Nephron (organoid): ENCODE measurements at regions not wholly inside any gene's neighbourhood (a gene's known extent, or its start where the extent isn't known, plus 50 kb on each side); places are given as distances from the start of the nearest gene placed in this dataset.

ENCODE experiments used
- H3K27ac Mint-ChIP-seq, 3 experiments: 2 replicates each; pipeline ENCODE4 v1.8.0; 2020; ENCODE audit warnings: mixed read lengths in 3 of 3, mild to moderate bottlenecking in 2 of 3, moderate library complexity in 1 of 3
- H3K27me3 Mint-ChIP-seq: 2 replicates; pipeline ENCODE4 v1.8.0; 2021; ENCODE audit warnings: low read depth, mild to moderate bottlenecking, moderate library complexity, mixed read lengths
- H3K36me3 Mint-ChIP-seq: 2 replicates; pipeline ENCODE4 v1.8.0; 2020; ENCODE audit warnings: low read depth, mixed read lengths
- H3K4me1 Mint-ChIP-seq: 2 replicates; pipeline ENCODE4 v1.8.0; 2020; ENCODE audit warnings: mixed read lengths
- H3K4me3 Mint-ChIP-seq, 3 experiments: 2 replicates each; pipeline ENCODE4 v1.8.0; 2020; ENCODE audit warnings: mild to moderate bottlenecking in 3 of 3, mixed read lengths in 3 of 3, moderate library complexity in 2 of 3
- H3K9me3 Mint-ChIP-seq: 2 replicates; pipeline ENCODE4 v1.8.0; 2020; ENCODE audit warnings: mixed read lengths
- CTCF ChIP-seq, 3 experiments: fragments of 200-600 bp; sonication (generic); IDR thresholded peaks; one replicate each; pipeline ENCODE4 v1.5.0; 2021; ENCODE audit warnings: antibody characterized with exemption in 3 of 3; ENCODE audit not compliant: unreplicated experiment in 3 of 3

- Mint-ChIP-seq H3K36me3 (no peaks in the 10 kb centered on the region), H3K9me3 (peaks cover 6% of the 10 kb centered on the region), H3K4me3 (no peak overlapping the region), H3K27me3 (no peaks in the 10 kb centered on the region), H3K4me1 (no peaks in the 10 kb centered on the region), H3K27ac (no peak overlapping the region)
- TF ChIP-seq CTCF (IDR thresholded peaks at IDR 0.05; ENCODE audit: unreplicated experiment in 3 of 3) = no peak
Observed at GRCh38 chr11:33585586-33586209, 114.9 kb downstream of the C11orf91 start.

- Mint-ChIP-seq H3K9me3 (no peaks in the 10 kb centered on the region), H3K4me1 (no peaks in the 10 kb centered on the region), H3K27me3 (no peaks in the 10 kb centered on the region), H3K27ac (no peak overlapping the region), H3K4me3 (no peak overlapping the region), H3K36me3 (no peaks in the 10 kb centered on the region)
- no peak for TF ChIP-seq CTCF (IDR thresholded peaks at IDR 0.05; ENCODE audit: unreplicated experiment in 3 of 3)
Observed at GRCh38 chr11:33582636-33583325, 117.8 kb downstream of the C11orf91 start.

GRCh38 chr11:33579101-33579500 is 121.5 kb downstream of the C11orf91 start:
- H3K27ac Mint-ChIP-seq = no peak overlapping the region
- TF ChIP-seq CTCF (IDR thresholded peaks at IDR 0.05; ENCODE audit: unreplicated experiment in 3 of 3) = no peak
- H3K27me3 Mint-ChIP-seq = no peaks in the 10 kb centered on the region
- H3K4me3 Mint-ChIP-seq = no peak overlapping the region
- no peaks in the 10 kb centered on the region for H3K9me3 Mint-ChIP-seq
- no peaks in the 10 kb centered on the region for H3K4me1 Mint-ChIP-seq
- H3K36me3 Mint-ChIP-seq = no peaks in the 10 kb centered on the region

- Mint-ChIP-seq H3K27me3 (no peaks in the 10 kb centered on the region), H3K27ac (no peak overlapping the region), H3K36me3 (no peaks in the 10 kb centered on the region), H3K9me3 (peaks cover 9% of the 10 kb centered on the region), H3K4me3 (no peak overlapping the region), H3K4me1 (no peaks in the 10 kb centered on the region)
- TF ChIP-seq CTCF (IDR thresholded peaks at IDR 0.05; ENCODE audit: unreplicated experiment in 3 of 3) = no peak
Observed at GRCh38 chr11:33577204-33577603, 123.4 kb downstream of the C11orf91 start.

- Mint-ChIP-seq H3K36me3 (peaks cover 6% of the 10 kb centered on the region), H3K4me1 (no peaks in the 10 kb centered on the region), H3K27ac (no peak overlapping the region), H3K9me3 (peaks cover 12% of the 10 kb centered on the region), H3K27me3 (no peaks in the 10 kb centered on the region), H3K4me3 (no peak overlapping the region)
- no peak for TF ChIP-seq CTCF (IDR thresholded peaks at IDR 0.05; ENCODE audit: unreplicated experiment in 3 of 3)
Observed at GRCh38 chr11:33575311-33575710, 125.3 kb downstream of the C11orf91 start.

GRCh38 chr11:33574331-33574730 is 126.3 kb downstream of the C11orf91 start:
- Mint-ChIP-seq H3K4me1 (no peaks in the 10 kb centered on the region), H3K27ac (no peak overlapping the region), H3K9me3 (peaks cover 12% of the 10 kb centered on the region), H3K36me3 (peaks cover 6% of the 10 kb centered on the region), H3K4me3 (no peak overlapping the region), H3K27me3 (no peaks in the 10 kb centered on the region)
- no peak for TF ChIP-seq CTCF (IDR thresholded peaks at IDR 0.05; ENCODE audit: unreplicated experiment in 3 of 3)
